ENCODE measurements at regions not wholly inside any gene's neighbourhood (a gene's known extent, or its start where the extent isn't known, plus 50 kb on each side); places are given as distances from the start of the nearest gene placed in this dataset.
A peak's percentile ranks its signal among the peaks of the same experiment; 100 is the strongest.

GRCh38 chr7:47087866-47088265 is 494.0 kb downstream of the TNS3 start:
- peak overlapping the region; percentile 9; the same call in 1 of the 2 replicates for H2AFZ ChIP-seq
- TF ChIP-seq ETS1 (IDR thresholded peaks at IDR 0.05) = no peak
- TF ChIP-seq NANOG (IDR thresholded peaks at IDR 0.05; ENCODE audit: borderline replicate concordance) = no peak
- no peak for TF ChIP-seq CREB1 (CRISPR knock-in tag; IDR thresholded peaks at IDR 0.05; ENCODE audit: low read depth)
- no peak for TF ChIP-seq EZH2 (IDR thresholded peaks at IDR 0.05; ENCODE audit: low read depth, unreplicated experiment)
- no peak for TF ChIP-seq ZNF114 (CRISPR knock-in tag; IDR thresholded peaks at IDR 0.05)
- TF ChIP-seq, protein P1, sequence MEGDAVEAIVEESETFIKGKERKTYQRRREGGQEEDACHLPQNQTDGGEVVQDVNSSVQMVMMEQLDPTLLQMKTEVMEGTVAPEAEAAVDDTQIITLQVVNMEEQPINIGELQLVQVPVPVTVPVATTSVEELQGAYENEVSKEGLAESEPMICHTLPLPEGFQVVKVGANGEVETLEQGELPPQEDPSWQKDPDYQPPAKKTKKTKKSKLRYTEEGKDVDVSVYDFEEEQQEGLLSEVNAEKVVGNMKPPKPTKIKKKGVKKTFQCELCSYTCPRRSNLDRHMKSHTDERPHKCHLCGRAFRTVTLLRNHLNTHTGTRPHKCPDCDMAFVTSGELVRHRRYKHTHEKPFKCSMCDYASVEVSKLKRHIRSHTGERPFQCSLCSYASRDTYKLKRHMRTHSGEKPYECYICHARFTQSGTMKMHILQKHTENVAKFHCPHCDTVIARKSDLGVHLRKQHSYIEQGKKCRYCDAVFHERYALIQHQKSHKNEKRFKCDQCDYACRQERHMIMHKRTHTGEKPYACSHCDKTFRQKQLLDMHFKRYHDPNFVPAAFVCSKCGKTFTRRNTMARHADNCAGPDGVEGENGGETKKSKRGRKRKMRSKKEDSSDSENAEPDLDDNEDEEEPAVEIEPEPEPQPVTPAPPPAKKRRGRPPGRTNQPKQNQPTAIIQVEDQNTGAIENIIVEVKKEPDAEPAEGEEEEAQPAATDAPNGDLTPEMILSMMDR (conservative IDR thresholded peaks at IDR 0.05; ENCODE audit: low read depth in 2 of 2) = no peak
- no peak for TF ChIP-seq POLR2AphosphoS5 (IDR thresholded peaks at IDR 0.05; ENCODE audit: low read depth)
- Mint-ChIP-seq H3K27me3 (ENCODE audit: insufficient read depth, low read depth, poor library complexity) (peaks cover 9% of the 10 kb centered on the region), H3K4me1 (no peaks in the 10 kb centered on the region), H3K9me3 (no peaks in the 10 kb centered on the region), H3K27ac (no peak overlapping the region), H3K36me3 (ENCODE audit: low read depth) (no peaks in the 10 kb centered on the region), H3K4me3 (no peak overlapping the region)
- H4K20me1 ChIP-seq (replicated peaks; ENCODE audit: insufficient read depth) = no peaks in the 10 kb centered on the region
- H3K4me1 ChIP-seq (ENCODE audit: insufficient read depth) = no peaks in the 10 kb centered on the region
- no peaks in the 10 kb centered on the region for H3K36me3 ChIP-seq (ENCODE audit: insufficient read depth)
- H3K9me2 ChIP-seq (ENCODE audit: insufficient read depth) = 0 out of 2 replicates have a peak, but pooled peaks cover 3% of the 10 kb centered on the region
- no peak for DNase-seq (ENCODE audit: low spot score)
- H3K4me3 ChIP-seq = no peak overlapping the region
- H3K4me2 ChIP-seq = no peak overlapping the region
- no peaks in the 10 kb centered on the region for H3K27me3 ChIP-seq (ENCODE audit: insufficient read depth)
- no peaks in the 10 kb centered on the region for H3F3A ChIP-seq (replicated peaks; ENCODE audit: low read depth)
- ATAC-seq = no peak
- no peaks in the 10 kb centered on the region for H3K79me2 ChIP-seq (replicated peaks; ENCODE audit: insufficient read depth)
- no peak overlapping the region for H3K27ac ChIP-seq (ENCODE audit: low read depth)

DNA sequence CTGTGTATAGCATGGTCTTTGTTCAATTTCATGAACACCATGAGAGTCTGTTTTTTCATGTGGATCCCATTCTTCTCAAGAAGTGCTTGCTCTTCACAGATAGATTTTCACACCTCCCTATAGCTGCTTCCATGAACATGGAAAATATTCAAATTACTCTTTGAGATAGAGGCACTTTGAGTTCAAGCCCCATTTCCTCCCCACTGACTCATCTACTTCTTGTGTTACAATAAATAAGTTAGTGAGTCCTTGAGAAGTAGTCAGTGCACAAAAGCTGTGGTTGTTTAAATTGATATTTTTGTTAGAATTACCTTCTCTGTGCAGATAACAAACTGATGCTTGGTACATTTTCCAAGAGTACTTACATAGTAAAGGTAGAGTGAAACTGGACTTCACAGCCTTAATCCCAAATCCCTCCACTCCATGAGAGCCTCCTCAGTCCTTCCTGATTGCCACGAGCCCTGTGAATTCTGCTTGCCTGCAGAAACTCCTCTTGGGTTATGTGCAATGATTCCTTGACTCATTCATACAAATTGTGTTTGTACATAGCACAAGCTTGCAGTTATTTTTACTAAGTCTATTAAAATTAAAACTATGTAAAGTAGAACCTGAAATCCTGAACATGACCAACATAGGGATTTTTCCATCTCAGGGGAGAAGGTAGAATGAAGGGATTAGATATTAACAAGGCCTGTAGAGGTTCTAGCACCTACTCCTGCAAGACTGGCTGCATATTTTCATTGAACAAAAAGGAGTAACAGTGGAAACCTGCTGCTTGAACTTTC is 496.2 kb downstream of the TNS3 start:
- Mint-ChIP-seq H3K27me3 (ENCODE audit: insufficient read depth, low read depth, poor library complexity) (peaks cover 9% of the 10 kb centered on the region), H3K4me1 (no peaks in the 10 kb centered on the region), H3K27ac (no peak overlapping the region), H3K36me3 (ENCODE audit: low read depth) (no peaks in the 10 kb centered on the region), H3K4me3 (no peak overlapping the region), H3K9me3 (no peaks in the 10 kb centered on the region)
- Histone ChIP-seq H3K4me2 (no peak overlapping the region), H2AFZ (no peak overlapping the region), H3K4me1 (ENCODE audit: insufficient read depth) (no peaks in the 10 kb centered on the region), H3K79me2 (replicated peaks; ENCODE audit: insufficient read depth) (no peaks in the 10 kb centered on the region), H3K27ac (ENCODE audit: low read depth) (no peak overlapping the region), H3K27me3 (ENCODE audit: insufficient read depth) (no peaks in the 10 kb centered on the region), H4K20me1 (replicated peaks; ENCODE audit: insufficient read depth) (no peaks in the 10 kb centered on the region), H3K4me3 (no peak overlapping the region), H3K36me3 (ENCODE audit: insufficient read depth) (no peaks in the 10 kb centered on the region), H3K9me2 (ENCODE audit: insufficient read depth) (0 out of 2 replicates have a peak, but pooled peaks cover 3% of the 10 kb centered on the region), H3F3A (replicated peaks; ENCODE audit: low read depth) (no peaks in the 10 kb centered on the region)
- DNase-seq (ENCODE audit: low spot score) (no peak), ATAC-seq (no peak)
- TF ChIP-seq NANOG (IDR thresholded peaks at IDR 0.05; ENCODE audit: borderline replicate concordance) = no peak
- TF ChIP-seq ETS1 (IDR thresholded peaks at IDR 0.05) = no peak
- TF ChIP-seq ZNF114 (CRISPR knock-in tag; IDR thresholded peaks at IDR 0.05) = no peak
- no peak for TF ChIP-seq JUNB (IDR thresholded peaks at IDR 0.05; ENCODE audit: unreplicated experiment)
- TF ChIP-seq, protein P1 (conservative IDR thresholded peaks at IDR 0.05; ENCODE audit: low read depth in 2 of 2) = no peak
